Neutrophil (primary cell): ENCODE measurements at regions not wholly inside any gene's neighbourhood (a gene's known extent, or its start where the extent isn't known, plus 50 kb on each side); places are given as distances from the start of the nearest gene placed in this dataset.
"Not testable (repeated sequence)": the region's sequence is repeated elsewhere in the genome, so short reads cannot be mapped to it uniquely, and the experiment has no call there.

Experiments used
- H3K27ac ChIP-seq: fragments of 200-600 bp; sonication (generic); 2 replicates; pipeline ENCODE4 v1.5.1; 2016; ENCODE audit warnings: mild to moderate bottlenecking, moderate library complexity
- H3K27me3 ChIP-seq: fragments of 200-600 bp; sonication (generic); 2 replicates; pipeline ENCODE4 v1.6.0; 2016; ENCODE audit warnings: mild to moderate bottlenecking
- H3K36me3 ChIP-seq: fragments of 200-600 bp; sonication (generic); 2 replicates; pipeline ENCODE4 v1.5.1; 2017
- H3K4me1 ChIP-seq, 2 experiments: fragments of 200-600 bp in 1 of 2; sonication (generic) in 1 of 2; 1 replicate in 1 of 2; 2 replicates in 1 of 2; pipeline versions ENCODE4 v1.5.1 to v1.6.1; 2013 to 2016; ENCODE audit warnings: low read depth in 1 of 2, low read length in 1 of 2, mild to moderate bottlenecking in 1 of 2, moderate library complexity in 1 of 2; ENCODE audit not compliant: control insufficient read depth in 1 of 2, insufficient read depth in 1 of 2
- H3K4me3 ChIP-seq, 2 experiments: fragments of 200-600 bp in 1 of 2; sonication (generic) in 1 of 2; 1 replicate in 1 of 2; 2 replicates in 1 of 2; pipeline ENCODE4 v1.5.1; 2013 to 2016; ENCODE audit warnings: low read depth in 1 of 2, low read length in 1 of 2, mild to moderate bottlenecking in 1 of 2, moderate library complexity in 1 of 2
- H3K9me3 ChIP-seq: fragments of 200-600 bp; sonication (generic); 2 replicates; pipeline ENCODE4 v1.5.1; 2016
- TF ChIP-seq, protein P1 (sequence below): fragments of 200-600 bp; sonication (generic); IDR thresholded peaks from 2 replicates; pipeline ENCODE4 v1.5.1; 2016; ENCODE audit warnings: antibody characterized with exemption

DNA sequence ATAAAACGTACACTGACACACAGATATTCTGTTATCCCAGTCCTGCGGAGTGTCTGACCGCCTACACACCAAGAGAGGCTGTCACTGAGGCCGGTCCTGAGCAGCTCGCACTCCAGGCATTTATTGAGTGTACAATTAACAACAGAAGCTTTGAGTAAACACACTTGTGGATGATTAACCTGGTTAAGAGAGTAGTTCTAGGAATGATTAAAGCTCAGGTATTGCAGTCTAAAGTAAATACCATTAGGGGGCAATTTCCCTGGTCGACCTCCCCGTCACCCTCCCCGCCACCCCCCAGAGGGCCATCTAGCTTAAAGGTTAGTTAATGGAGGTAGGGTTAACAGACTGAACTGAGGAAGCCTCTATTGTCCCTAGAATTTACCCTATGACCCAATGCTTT is 1278.5 kb downstream of the NSUN3 start:
- Histone ChIP-seq H3K36me3 (no peaks in the 10 kb centered on the region), H3K27me3 (no peaks in the 10 kb centered on the region), H3K4me3 (no peak overlapping the region), H3K4me1 (no peaks in the 10 kb centered on the region), H3K27ac (no peak overlapping the region), H3K9me3 (no peaks in the 10 kb centered on the region)
- TF ChIP-seq, protein P1, sequence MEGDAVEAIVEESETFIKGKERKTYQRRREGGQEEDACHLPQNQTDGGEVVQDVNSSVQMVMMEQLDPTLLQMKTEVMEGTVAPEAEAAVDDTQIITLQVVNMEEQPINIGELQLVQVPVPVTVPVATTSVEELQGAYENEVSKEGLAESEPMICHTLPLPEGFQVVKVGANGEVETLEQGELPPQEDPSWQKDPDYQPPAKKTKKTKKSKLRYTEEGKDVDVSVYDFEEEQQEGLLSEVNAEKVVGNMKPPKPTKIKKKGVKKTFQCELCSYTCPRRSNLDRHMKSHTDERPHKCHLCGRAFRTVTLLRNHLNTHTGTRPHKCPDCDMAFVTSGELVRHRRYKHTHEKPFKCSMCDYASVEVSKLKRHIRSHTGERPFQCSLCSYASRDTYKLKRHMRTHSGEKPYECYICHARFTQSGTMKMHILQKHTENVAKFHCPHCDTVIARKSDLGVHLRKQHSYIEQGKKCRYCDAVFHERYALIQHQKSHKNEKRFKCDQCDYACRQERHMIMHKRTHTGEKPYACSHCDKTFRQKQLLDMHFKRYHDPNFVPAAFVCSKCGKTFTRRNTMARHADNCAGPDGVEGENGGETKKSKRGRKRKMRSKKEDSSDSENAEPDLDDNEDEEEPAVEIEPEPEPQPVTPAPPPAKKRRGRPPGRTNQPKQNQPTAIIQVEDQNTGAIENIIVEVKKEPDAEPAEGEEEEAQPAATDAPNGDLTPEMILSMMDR, result no peak

DNA sequence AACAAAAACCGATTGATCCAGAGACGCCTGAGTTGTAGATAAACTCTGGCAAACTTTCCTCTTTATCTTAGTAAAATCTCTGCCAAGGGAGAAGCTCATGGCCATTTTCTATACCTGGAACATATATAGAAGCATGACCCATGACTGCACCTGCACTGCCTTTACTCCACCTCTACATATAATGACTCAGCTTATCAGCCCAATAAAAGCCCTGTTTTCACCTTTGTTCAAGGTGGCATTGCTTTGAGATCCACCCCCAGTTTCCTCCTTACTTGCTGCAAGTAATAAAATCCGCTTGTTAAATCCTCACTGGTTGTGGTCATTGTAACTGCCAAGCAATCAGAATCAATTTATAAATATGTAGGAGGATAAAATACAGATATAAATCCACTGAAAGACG is 1280.4 kb downstream of the NSUN3 start:
- TF ChIP-seq, protein P1, result no peak
- Histone ChIP-seq H3K4me3 (no peak overlapping the region), H3K27ac (no peak overlapping the region), H3K4me1 (no peaks in the 10 kb centered on the region), H3K27me3 (no peaks in the 10 kb centered on the region), H3K36me3 (no peaks in the 10 kb centered on the region), H3K9me3 (no peaks in the 10 kb centered on the region)

DNA sequence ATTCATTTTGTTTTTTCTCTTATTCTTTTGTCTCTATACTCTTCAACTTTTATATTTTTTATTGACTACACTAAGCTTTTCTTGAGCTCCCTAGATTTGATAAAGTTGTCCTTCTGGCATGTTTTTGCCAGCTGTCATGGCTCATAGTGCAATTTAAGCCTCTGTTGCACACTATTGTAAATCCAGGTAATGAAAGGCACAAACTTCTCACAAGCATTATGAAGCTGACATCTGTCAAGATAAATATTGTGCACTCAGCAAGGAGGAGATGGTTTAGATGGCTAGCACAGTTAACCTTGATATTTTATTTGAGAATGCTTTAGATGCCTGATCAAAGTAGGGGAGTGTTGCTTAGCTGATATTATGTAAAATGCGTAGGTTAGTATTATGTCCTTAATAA is 1280.9 kb downstream of the NSUN3 start:
- Histone ChIP-seq H3K27me3 (no peaks in the 10 kb centered on the region), H3K27ac (no peak overlapping the region), H3K9me3 (no peaks in the 10 kb centered on the region), H3K4me1 (no peaks in the 10 kb centered on the region), H3K36me3 (no peaks in the 10 kb centered on the region), H3K4me3 (no peak overlapping the region)
- TF ChIP-seq, protein P1, result no peak

DNA sequence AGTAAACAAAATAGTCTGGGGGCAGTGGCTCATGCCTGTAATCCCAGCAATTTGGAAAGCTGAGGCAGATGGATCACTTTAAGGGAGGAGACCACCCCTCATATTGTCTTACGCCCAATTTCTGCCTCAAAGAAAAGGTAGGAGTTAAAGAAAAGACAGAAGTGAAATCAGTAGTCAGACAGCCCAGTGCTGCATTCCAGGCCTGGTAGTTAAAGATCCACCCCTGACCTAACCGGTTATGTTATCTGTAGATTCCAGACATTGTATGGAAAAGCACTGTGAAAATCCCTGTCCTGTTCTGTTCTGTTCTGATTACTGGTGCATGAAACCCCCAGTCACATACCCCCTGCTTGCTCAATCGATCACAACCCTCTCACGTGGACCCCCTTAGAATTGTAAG is 1285.1 kb downstream of the NSUN3 start:
- H3K4me1 ChIP-seq, H3K4me3 ChIP-seq, H3K36me3 ChIP-seq, H3K27ac ChIP-seq, H3K9me3 ChIP-seq, H3K27me3 ChIP-seq: not testable (repeated sequence)

DNA sequence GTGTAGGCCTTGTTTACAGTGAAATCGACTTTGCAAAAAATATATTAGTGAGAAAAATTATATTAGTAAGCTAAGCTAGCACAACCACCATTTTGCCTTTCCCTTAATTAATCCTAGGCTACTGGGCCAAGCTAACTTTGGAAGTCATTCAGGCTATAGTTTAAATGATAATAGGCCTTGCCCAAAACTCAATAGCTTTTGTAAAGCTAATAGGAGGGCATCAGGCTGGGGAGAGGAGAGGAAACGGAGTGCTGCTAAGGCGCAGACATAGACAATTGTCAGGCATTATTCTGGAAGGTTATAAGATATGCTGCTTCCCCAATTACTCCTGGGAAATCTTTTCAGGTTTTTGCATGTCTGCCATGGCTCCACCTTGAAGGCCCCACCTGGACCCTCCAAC is 1286.0 kb downstream of the NSUN3 start:
- TF ChIP-seq, protein P1, result no peak
- Histone ChIP-seq H3K27me3 (no peaks in the 10 kb centered on the region), H3K4me3 (no peak overlapping the region), H3K27ac (no peak overlapping the region), H3K4me1 (no peaks in the 10 kb centered on the region), H3K9me3 (no peaks in the 10 kb centered on the region), H3K36me3 (no peaks in the 10 kb centered on the region)

DNA sequence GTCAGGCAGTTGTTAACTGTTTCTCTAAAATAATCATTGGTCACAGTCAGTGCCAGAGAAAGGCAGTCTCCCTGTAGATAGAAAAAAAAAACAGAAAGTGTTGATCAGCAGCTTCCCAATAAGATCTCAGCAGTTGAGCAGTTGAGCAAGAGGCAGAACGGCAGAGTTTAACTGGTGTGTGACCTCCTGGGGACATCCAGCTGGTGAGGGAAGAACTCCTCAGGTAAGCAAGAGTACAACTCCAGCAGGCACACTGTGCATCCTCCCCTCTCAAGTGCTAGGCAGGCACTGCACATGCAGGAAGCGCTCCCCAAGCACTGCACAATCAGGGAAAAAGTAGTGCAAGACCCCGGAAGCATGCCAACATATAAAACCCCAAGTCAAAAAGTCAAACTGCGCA is 1287.2 kb downstream of the NSUN3 start:
- no peaks in the 10 kb centered on the region for H3K4me1 ChIP-seq
- no peak overlapping the region for H3K27ac ChIP-seq
- TF ChIP-seq, protein P1, result no peak
- H3K4me3 ChIP-seq, result no peak overlapping the region
- no peaks in the 10 kb centered on the region for H3K9me3 ChIP-seq
- no peaks in the 10 kb centered on the region for H3K27me3 ChIP-seq
- H3K36me3 ChIP-seq, result no peaks in the 10 kb centered on the region
